CD4-positive, alpha-beta T cell treated with Interferon alpha-2 for 1 hour (primary cell): ENCODE measurements at regions not wholly inside any gene's neighbourhood (a gene's known extent, or its start where the extent isn't known, plus 50 kb on each side); places are given as distances from the start of the nearest gene placed in this dataset.
A peak's percentile ranks its signal among the peaks of the same experiment; 100 is the strongest.

Experiments
- DNase-seq, 2 donors: peaks; one replicate each; pipeline ENCODE4 v3.0.0-alpha.2; 2020 to 2022

DNA sequence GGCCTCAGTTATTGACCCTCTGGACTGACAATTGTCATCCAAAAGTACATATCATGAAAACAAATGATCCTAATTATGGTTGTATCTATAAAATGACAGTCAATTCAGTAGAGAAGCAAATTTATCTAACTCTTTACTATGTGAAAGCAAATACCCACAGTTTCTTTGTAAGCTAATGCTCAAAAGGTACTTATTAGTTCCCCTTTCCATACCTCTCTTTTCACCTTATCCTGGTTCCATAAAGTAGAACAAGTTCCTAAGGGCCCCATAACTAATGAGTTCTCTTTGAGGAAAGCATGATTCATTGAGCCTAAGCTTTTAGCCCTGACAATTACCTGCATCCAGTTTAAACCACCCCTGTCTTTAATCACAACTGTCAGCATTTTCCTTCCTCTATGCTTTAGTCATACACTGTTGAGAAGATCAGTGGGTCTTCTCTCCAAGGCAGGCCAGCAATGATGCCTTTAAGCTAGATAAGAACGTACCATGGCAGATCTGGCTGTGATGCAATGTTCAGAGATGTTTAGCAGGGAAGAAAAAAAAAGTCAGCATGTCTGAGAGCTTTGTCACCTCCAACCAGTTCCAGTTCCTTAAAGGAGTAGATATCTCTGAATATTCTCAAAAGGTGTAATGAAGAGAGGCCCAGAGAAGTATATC lies 179.7 kb upstream of the RASGEF1B start:
- DNase-seq, result no peak

DNA sequence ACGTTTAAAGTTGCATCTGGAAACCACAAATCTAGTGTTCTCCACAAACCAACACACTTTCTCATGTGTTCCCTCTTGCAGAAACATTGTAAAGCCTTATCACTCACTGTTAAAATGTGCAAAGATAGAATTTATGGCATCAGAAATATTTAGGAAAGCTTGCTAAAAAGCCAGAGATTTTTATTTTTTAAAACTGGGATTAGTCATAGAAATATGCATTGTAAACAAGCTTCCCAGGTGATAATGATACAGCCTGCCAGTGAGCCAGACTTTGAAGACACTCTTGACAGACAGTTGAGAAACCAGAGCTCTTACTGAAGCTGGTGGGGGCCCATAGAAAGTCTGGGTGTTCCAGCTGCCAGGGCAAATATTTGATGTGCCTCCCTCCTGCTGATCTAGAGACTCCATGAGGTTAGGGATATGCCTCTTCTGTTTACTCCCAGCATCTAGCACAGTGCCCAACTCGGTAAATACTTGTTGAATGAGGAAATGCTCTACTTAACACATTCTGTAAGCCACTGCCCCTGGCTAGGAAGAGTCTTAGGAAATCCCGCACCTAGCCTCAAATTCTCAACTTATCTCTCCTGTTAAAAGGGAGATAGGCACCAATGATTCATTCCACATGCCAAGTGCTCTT lies 179.0 kb upstream of the RASGEF1B start:
- no peak for DNase-seq

DNA sequence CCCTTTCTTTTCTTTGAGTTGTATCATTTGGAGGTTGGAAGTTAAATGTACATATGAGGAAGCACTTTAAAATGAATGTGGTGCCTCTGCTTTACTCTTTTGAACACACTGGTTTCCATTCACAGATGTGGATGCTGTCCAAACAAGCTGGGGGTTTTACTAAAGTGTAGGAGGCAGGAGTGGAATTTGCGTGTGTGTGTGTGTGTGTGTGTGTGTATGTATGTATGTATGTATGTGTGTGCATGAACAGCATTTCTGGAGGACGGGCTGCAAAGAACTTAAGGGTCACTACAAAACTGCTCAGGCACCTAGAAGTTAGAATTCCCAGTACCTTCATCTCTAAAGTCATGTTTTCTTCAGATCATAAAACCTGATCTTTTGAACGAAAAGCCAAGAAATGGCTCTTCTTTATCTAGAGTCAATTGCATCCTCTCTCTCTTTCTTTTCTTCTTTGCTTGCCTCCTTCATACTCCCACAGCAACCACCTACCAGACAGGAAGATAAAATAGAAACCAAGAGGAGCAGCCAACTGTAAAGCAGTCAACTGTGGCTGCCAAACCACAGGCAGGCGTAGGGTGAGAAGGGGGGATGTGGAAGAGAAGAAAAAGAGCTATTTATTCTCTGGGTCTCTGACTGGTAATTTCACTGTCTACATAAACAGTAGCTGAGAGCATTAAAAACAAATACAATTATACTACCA lies 177.0 kb upstream of the RASGEF1B start:
- peak; percentile 41 to 52 for DNase-seq

DNA sequence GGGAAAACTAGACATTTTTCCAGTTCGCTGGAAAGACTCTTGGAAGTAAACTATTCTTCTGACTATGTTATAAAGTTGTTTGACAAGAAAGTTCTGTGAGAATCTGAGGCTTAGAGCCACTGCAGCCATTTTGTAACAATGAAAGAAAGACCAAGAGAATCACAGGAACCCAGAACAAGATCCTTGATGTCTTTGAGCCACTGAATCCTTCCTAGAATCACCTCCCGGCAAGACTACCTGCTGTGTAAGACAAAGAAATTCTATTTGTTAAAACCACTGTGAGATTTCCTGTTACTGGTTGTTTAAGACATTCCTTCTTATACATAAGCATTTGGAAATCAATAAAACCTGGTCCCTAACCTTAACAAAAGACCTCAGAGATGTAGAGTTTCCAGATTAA lies 175.7 kb upstream of the RASGEF1B start:
- DNase-seq, result no peak

DNA sequence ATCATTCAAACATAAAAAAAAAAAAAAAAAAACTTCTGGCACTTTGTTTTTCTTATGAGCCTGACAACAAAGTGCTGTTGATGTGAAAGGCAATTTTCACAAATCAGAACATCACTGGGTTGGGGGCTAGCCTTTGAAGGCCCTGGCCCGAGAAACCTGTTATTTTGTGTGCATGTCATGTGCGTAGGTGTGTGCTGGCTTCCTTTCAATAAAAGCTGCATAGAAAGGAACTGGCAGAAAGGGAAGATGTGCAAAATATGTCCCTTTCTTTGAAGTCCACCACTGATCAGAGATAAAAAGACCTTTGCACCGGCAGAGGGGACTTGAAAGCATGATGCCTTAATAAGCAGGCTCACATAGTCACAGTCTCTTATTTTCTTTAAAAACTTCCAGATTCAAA lies 170.8 kb upstream of the RASGEF1B start:
- no peak for DNase-seq

DNA sequence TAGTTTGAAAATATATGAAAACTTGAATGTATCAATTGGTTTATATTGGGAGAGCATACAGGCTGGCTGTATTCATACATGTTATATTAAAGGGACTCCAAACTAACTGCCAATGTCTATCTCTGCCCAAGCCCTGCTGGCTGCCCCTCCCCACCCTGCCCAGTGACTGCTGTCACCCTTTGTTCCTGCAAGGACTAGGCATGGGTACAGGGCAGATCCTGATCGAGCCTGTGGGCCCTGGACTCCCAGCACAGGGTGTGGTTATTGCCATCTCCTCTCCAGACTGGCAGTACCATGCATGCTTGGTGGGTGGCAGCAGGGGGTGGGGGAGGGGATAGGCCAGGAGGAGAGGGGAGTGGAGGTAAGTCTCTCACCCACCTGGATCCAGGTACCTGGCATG lies 167.5 kb upstream of the RASGEF1B start:
- no peak for DNase-seq

DNA sequence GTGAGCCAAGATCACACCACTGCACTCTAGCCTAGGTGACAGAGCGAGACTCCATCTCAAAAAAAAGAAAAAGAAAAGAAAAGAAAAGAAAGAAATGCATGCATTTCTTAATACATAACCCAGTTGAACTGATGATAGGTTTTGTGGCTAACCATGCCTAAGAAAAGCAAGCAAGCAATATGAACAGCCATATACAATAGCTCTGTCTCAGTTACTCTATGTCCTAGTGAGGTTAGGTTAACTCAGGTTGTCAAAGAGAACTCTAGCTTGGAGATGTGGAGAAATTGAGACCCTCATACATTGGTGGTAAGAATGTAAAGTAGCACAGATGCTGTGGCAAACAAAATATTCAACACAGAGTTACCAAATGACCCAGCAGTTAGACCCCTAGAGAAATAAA lies 167.0 kb upstream of the RASGEF1B start:
- no peak for DNase-seq

DNA sequence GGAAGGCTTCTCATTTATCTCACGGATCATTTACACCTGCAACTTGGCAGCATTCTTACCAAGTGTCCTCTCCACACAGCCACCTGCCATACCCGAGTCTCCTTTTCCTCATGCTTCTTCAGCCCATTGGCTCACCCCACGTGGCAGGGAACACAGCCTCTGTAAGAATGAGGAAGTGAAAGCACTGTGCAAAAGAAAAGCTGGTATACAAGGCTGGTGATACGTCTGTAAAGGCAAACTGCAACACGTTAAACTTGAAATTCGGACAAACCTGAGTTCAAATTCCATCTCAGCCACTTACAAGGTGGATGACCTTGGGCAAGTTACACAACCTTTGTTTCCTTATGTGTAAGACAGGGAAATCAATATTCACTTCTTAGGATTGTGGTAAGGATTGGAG lies 164.0 kb upstream of the RASGEF1B start:
- DNase-seq, result peak in 1 of 2 donors; percentile 57

DNA sequence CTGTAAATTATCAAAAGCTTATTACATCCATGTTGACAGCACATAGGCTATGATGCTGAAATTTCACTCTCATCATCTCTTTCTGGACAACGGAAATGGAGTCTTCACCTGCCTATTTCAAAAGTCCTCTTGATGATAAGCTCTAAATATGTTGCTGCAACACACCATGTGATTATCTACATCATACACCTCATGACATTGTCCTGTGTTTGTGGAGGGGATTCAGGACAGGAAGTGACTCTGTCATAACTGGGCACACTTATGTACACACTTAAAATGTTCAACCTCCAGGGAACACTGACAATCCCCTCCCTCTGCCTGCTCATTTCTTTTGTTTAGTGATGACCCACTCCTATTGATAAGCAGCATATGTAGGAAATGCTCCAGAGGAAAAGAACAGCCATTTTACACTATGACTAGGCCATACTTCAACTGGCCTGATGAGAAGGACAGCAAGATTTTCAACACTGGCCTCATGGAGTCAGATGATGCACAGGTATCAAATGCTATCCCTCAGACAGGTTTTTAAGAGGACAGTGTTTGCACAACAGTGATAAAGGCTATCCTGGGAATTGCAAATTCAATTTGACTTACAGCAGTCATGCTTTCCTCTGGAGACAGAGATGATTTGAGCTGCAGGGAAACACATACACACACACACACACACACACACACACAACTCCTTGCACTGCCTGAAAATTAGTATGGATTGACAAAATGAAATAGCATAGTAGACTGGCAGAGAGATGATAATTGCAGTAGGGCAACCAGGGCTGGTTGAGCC lies 163.3 kb upstream of the RASGEF1B start:
- DNase-seq, result no peak

DNA sequence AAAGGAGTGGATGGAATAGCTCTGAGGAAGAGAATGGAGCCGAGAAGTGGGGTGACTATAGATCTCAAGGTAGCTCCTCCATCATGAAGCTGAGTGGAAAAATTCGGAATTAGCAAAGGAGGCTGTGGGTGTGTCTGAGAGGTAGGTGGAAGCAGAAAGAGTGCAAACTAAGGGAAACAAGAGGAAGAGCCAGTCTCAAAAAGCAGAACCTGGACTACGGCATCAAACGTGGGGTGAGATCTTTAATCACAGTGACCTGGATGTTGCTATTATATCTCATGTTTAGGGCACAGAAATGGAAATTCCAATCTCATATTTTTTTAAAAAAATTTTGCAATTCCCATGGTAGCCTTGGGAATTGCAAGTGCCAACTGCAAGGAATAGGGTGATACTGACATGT lies 162.5 kb upstream of the RASGEF1B start:
- DNase-seq, result no peak

DNA sequence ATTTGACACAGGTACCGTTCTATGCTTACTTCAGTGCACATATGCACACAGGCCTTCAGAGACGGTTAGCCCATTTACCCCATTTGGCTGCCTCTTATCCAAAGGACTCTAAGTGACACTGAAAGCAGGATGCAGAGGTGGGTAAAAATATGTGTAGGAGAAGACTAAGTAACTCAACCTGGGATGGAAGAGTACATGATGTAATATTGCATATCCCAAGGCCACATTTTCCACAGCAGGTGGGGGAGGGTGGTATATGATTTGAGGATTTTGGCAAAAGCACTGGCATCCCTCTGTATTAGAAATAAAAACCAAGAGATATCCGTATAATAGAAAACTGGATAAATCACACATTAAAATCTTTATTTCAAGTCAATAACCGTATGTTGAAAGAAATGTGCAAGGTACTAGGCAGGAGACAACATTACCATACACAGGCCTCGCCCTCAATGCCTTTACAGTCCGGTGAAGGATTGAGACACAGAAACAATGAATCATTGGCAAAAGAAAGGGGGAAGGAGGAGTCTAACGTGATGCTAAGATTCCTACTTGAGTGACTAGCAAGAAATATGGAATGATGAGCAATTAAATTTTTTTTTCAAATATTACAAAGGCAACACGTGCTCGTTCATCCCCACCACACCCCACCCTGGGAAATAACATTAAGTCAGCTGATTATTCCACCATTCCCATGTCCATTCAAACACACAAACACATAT lies 161.0 kb upstream of the RASGEF1B start:
- no peak for DNase-seq

DNA sequence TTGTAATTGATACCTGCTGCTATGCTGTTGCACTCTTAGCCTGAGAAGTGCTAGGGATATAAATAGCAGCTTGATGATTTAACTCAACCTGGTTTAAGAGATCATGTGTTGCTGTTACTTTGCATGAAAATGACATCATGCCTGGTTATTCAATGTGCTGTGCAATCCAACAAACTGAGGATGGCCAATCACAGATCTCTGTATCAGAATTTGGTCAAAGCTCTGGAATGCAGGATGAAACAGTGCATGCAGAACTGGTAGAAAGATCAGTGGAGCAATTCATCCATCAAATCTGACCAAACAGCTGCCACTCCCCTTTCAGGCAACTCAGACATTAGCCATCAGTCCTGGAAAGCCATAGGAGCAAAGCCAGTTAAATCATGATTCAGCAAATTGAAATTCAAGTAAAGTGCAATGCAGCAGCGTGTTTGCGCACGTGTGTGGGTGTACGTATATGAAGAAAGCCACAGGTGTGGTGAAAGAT lies 160.3 kb upstream of the RASGEF1B start:
- no peak for DNase-seq

DNA sequence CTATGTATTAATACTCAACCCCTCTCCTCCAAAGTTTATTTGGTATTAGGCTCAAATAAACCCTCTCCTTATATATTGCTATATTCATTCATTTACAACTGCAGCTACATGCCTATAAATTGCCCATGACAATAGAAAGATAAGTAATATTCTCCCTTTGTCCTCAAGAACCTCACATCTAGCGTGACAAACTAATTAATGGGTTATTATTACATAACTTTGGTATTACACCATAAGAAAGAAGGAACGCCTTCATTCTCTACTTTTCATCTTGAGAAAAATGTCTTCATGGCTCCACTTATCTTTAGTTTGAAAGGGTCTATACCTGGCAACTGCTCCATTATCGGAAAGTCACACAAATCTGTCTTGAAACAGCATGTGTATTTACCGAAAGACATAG lies 157.7 kb upstream of the RASGEF1B start:
- no peak for DNase-seq

DNA sequence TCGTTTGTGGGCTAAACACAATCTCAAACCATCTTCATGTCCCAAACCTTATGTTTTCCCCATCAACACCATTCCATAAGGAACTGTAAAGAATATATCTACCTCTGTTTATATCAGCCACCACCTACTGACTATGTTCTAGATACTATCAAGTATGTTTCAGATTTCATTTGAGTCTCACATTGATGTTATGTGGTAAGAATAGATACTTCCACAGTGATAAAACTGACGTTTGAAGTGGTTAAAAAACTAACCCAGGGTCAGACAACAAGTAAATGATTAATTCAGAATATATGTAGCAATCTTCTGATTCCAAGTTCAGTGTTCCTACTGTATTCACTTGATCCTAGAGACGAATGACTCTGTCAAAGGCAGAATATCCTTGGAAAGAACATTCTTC lies 156.8 kb upstream of the RASGEF1B start:
- no peak for DNase-seq

DNA sequence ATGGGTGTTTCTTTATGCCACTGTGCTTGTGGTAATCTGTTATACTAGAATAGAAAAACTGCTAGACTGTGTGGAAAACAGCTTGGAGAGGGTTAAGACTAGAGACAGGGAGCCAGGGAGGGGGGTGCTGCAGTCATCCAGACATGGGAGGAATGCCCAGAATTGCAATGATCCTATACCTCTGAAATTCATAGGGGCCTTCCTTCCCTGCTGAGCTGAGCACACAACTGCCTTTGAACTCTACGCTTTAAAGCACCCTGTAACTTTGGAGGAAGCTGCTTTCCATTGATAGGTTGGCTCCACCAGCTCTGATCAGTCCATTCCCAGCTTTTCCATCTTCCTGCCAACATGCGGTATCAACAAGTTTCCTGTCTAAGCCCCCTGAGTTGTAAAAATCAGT lies 155.9 kb upstream of the RASGEF1B start:
- DNase-seq, result no peak

DNA sequence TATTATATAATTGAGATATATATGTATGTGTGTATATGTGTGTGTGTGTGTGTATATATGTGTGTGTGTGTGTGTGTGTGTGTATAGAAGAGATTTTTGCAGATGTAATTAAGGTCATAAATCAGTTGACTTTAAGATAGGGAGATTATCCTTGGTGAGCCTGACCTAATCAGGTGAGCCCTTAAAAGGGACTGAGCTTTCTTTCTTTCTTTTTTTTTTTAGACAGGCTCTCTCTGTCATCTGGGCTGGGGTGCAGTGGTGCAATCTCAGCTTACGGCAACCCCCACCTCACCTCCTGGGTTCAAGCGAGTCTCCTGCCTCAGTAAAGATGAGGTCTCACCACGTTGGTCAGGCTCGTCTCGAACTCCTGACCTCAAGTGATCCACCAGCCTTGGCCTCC lies 155.1 kb upstream of the RASGEF1B start:
- DNase-seq, result no peak

DNA sequence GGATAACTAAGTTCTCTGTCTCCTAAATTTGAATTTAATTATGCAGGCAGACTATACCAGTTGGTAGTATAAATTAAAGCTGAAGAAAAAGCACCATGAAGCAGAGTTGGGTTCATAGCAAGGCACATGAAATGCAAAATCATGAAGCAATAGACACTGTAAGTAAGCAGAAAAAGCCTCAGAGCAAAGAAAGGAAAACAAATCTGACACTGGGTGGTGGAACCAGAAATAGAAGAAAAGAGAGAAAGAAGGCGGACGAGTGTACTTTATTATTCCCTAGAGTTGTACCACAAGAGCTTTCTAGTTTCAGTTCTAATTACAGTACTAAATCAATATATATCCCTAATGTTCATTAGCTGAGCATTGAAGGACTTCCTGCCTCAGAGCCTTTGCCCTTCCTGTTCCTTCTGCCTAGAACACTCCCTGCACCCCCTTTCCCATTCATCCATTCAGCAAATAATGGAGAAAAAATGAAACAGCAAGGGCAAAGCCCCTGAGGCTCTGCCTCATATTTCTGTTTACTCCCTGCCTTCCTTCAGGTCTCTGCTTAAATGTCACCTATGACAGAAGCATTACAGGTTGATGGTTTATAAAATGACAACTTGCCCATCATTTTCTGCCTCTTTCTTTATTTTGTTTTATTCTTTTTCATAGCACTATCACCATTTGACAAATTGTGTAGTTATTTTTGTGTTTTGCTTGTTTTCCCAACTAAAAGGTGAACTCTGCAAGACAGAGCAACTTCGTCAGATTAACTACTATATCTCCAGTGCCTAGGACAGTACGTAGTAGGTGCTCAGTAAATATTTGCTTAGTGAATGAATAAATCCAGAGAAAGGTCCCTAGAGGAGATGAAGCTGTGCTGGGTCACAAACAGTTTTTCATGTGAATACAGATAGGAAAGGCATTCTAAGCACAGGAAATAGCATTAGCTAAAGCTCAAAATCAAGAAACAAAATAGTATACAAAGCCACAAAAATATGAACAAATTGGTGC lies 154.0 kb upstream of the RASGEF1B start:
- DNase-seq, result no peak

DNA sequence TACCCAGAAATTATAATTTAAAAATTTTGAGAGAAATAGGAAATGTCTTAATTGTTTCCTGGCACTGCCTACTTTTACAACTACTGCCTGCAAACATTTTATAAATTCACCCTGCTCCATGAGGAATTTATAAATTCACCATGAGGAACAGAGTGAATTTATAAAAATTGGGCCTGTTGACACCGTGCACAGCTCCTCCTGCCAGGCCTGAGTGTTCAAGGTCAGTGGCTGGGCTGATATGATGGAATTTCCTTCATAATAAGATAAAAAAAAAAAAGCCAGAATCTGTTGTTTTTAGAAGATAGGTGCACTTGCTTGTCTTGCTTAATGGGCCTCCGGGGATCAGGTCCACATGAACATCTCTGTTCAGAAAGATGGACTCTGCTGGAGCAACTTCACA lies 151.7 kb upstream of the RASGEF1B start:
- DNase-seq, result no peak

DNA sequence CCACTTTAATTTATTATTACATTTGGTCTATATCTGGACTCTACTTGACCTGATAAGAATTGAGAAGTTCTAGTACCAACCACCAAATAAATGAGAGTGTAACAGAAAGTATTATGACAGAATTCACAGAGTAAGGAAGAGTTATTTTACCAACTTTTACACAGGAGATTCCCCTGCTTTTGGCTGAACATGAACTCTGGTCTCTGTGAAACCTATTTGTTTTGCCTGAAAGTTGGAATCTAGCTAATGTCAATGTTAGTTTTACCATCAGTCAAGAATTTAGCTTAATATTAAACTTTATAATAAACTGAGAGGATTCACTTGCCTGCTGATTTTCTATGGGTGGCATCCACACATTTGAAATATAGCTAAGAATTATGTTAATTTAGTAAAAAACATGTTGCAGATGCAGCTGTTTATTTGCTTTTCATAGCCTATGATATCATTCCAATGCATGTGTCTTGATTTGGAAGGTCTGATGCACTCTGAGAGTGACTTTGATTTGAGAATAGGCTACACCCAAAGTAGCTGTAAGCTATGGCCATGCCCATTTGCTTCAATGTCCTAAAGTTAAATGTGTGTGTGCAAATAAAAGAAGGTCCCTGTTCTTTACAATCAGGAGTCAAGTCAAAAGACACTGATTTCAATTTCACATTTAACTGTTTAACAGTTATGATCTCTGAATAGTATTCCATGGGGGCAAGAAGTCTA lies 150.9 kb upstream of the RASGEF1B start:
- no peak for DNase-seq

DNA sequence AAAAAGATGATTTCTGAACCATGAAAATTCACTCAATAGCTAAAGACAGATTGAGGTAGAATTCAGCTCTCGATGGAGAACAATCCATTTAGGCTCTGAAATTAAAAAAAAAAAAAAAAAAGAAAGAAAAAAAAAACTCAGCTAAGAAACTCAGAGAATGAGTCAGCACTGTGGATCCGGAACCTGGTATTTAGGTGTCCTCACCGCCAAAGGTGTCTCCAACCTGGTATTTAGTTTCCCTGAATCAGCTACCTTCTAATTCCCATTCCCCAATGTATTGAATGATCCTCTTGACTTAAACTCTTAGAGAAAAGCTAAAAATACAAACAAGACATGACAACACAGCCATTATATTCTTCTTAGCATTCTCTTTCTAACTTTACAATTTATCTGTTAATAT lies 150.3 kb upstream of the RASGEF1B start:
- DNase-seq, result no peak

DNA sequence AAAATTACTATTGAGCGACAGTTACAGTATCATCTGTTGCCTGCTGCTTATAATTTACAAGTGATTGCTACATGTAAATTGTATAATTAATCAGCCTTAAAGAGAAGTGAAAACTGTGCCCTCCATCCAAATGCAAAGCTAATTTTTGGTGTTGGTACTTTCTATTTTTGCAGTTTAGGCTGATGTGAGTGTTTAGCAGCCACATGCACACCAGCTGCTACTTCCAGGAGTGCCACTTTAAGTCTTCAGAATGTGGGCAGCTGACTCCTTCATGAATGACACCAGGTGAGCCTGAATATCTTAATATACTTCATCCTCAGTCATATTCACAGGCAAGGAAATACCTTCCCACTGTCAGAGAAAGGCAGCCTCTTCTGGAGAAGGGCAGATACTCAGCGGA lies 149.8 kb upstream of the RASGEF1B start:
- DNase-seq, result no peak
